Right lobe of liver (tissue), 4 donors: ENCODE measurements at regions not wholly inside any gene's neighbourhood (a gene's known extent, or its start where the extent isn't known, plus 50 kb on each side); places are given as distances from the start of the nearest gene placed in this dataset.

Experiments used
- CTCF ChIP-seq, 4 donors: fragments of 200-600 bp in 3 of 4; fragments of 450-650 bp in 1 of 4; IDR thresholded peaks; one replicate each; pipeline versions ENCODE4 v1.5.1 to v1.8.0; 2016 to 2022; ENCODE audit warnings: antibody characterized with exemption in 4 of 4, mild to moderate bottlenecking in 2 of 4
- POLR2A ChIP-seq: fragments of 450-650 bp; IDR thresholded peaks from one replicate; pipeline ENCODE4 v1.6.1; 2017; ENCODE audit warnings: antibody characterized with exemption, mild to moderate bottlenecking
- donor health status: DM: no; HTN: no; CAD: no.
- donor health status: DM: no; HTN: no; CAD: no.
- donor health status: DM: no; HTN: yes; CAD: no.

- no peak for TF ChIP-seq CTCF (IDR thresholded peaks at IDR 0.05)
- no peak for TF ChIP-seq POLR2A
Observed at GRCh38 chr4:42310806-42311205, 86.5 kb upstream of the SHISA3 start.
